GM12864 (cell line): ENCODE measurements at regions not wholly inside any gene's neighbourhood (a gene's known extent, or its start where the extent isn't known, plus 50 kb on each side); places are given as distances from the start of the nearest gene placed in this dataset.

Experiments used
- DNase-seq: peaks from one replicate; pipeline ENCODE4 v3.0.0-alpha.2; 2011; ENCODE audit warnings: low read depth
- H3K4me3 ChIP-seq: 2 replicates; pipeline ENCODE4 v1.5.1; 2011; ENCODE audit warnings: mild to moderate bottlenecking, low read depth, low read length, control low read depth
- TF ChIP-seq, protein P1 (sequence below): IDR thresholded peaks from 2 replicates; pipeline ENCODE4 v1.5.1; 2011; ENCODE audit warnings: low read depth, mild to moderate bottlenecking, moderate library complexity, low read length, control low read depth, inconsistent platforms; ENCODE audit errors: missing control alignments

DNA sequence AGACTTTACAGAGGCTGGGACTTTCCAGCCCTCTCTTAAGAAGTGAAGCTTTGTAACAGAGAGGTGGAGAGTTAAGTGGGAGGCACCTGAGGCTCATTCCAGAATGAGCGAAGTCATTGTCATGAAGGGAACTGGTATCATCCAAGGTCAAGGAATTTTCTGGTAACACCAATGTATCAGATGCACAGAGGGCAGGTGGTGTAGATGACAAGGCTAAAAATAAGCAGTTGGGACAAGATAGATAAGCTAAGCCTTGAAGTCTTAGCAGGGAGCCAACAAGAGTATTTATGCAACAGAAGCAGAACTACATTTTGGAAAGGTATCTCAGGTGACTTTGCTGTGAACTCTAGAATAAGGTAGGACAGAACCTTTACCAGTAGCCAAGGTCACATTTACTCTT is 257.0 kb upstream of the AUTS2 start:
- TF ChIP-seq, protein P1, sequence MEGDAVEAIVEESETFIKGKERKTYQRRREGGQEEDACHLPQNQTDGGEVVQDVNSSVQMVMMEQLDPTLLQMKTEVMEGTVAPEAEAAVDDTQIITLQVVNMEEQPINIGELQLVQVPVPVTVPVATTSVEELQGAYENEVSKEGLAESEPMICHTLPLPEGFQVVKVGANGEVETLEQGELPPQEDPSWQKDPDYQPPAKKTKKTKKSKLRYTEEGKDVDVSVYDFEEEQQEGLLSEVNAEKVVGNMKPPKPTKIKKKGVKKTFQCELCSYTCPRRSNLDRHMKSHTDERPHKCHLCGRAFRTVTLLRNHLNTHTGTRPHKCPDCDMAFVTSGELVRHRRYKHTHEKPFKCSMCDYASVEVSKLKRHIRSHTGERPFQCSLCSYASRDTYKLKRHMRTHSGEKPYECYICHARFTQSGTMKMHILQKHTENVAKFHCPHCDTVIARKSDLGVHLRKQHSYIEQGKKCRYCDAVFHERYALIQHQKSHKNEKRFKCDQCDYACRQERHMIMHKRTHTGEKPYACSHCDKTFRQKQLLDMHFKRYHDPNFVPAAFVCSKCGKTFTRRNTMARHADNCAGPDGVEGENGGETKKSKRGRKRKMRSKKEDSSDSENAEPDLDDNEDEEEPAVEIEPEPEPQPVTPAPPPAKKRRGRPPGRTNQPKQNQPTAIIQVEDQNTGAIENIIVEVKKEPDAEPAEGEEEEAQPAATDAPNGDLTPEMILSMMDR, result no peak
- no peak for DNase-seq
- H3K4me3 ChIP-seq, result no peak overlapping the region

GRCh38 chr7:69342154-69342884 is 256.0 kb upstream of the AUTS2 start:
- no peak overlapping the region for H3K4me3 ChIP-seq
- no peak for DNase-seq
- TF ChIP-seq, protein P1, result no peak

DNA sequence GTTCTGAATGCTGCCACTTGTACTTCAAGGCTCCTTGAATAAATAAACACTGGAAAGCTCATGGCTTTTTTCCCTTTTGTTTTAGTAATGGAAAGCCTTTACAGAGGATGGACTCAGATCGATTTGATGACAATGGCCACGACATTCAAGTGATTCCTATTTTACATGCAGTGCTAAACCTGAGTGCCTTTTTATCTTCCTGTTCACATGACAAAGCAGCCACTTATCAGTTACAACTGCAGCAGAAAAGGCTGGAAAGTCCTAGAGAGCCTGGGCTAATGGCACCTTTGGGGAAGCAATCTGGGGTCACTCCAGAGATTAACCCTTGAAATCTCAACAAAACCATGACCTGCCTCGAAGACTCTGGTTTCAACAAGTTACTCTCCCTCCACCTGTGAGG is 249.0 kb upstream of the AUTS2 start:
- no peak overlapping the region for H3K4me3 ChIP-seq
- TF ChIP-seq, protein P1, result no peak
- no peak for DNase-seq

GRCh38 chr7:69358163-69358821 is 240.0 kb upstream of the AUTS2 start:
- TF ChIP-seq, protein P1, result no peak

GRCh38 chr7:69359003-69359700 is 239.1 kb upstream of the AUTS2 start:
- no peak for DNase-seq

More at GRCh38 chr7:69358163-69358821, 240.0 kb upstream of the AUTS2 start:
- no peak for DNase-seq
- H3K4me3 ChIP-seq, result no peak overlapping the region

DNA sequence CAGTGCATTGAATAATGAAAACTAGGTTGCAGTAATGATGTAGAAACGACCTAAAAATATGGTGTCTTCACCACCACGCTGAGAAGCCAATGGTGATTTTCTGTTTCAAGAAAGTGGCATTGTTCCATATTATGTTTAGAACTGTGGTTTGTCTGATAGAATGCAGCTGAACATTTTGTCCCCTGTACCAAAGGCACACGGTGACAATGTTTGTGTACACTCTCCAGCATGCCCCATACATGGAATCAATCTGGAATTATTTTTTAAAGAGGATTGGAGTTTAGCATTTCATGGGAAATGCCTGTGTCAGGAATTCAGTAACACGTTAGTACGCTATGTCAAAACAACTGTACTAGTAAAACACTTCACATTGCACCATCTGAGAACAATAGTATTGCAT is 237.4 kb upstream of the AUTS2 start:
- no peak for DNase-seq
- TF ChIP-seq, protein P1, result no peak
- H3K4me3 ChIP-seq, result no peak overlapping the region

More at GRCh38 chr7:69359003-69359700, 239.1 kb upstream of the AUTS2 start:
- no peak overlapping the region for H3K4me3 ChIP-seq
- TF ChIP-seq, protein P1, result no peak
